GM18505 (cell line): ENCODE measurements at regions not wholly inside any gene's neighbourhood (a gene's known extent, or its start where the extent isn't known, plus 50 kb on each side); places are given as distances from the start of the nearest gene placed in this dataset.

ENCODE experiments used
- ATAC-seq: cut with Tn5 transposase; IDR thresholded peaks from one replicate; pipeline ENCODE4 v1.9.1; 2021; ENCODE audit not compliant: unreplicated experiment
- POLR2A ChIP-seq: IDR thresholded peaks from 4 replicates; pipeline ENCODE4 v1.6.1; 2011; ENCODE audit warnings: borderline replicate concordance; ENCODE audit not compliant: insufficient read depth, insufficient read length; ENCODE audit errors: extremely low read depth

DNA sequence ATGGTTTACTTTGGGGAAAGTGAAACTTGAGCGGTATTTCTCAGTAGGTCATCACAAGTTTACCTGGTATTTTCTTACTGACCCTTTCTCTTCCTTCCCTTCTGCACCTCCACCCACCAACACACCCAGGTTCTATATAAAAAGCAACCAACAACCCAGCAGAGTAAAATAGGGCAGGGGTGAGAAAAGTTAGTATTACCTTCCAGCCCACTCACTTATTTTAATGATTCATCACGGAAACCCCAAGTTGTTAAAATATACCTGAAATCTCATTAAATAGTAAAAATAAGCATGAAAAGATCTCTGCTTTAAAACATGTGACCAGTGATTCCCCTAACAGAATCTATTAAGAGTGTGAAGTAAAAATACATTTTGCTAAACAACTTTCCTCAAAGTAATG, 306.1 kb downstream of the ZEB2 start:
- ATAC-seq = peak; percentile 68
- no peak for TF ChIP-seq POLR2A

- ATAC-seq = no peak
- no peak for TF ChIP-seq POLR2A
Measured at GRCh38 chr2:144211826-144212225, 308.1 kb downstream of the ZEB2 start.

DNA sequence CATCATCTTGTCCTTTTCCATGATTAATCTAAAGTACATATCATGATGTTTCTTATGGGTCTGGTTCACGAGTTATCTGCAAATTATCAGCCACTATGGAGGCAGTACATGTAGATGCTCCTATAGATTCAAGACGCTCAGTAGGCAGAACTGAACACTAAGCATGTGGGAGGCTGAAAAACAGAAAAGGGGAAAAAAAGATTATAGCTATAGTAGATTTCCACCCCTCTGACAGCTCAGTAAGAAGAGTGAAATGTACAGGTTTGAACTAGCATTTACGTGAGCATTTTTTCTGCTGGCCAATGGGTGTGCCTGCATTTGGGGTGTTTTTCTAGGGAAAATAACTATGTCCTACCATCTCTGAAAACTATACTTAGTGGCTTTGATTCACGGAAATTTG, 308.9 kb downstream of the ZEB2 start:
- ATAC-seq = no peak
- no peak for TF ChIP-seq POLR2A

GRCh38 chr2:144210076-144210475, 309.8 kb downstream of the ZEB2 start:
- no peak for ATAC-seq
- no peak for TF ChIP-seq POLR2A

GRCh38 chr2:144208924-144209323, 311.0 kb downstream of the ZEB2 start:
- ATAC-seq = no peak
- no peak for TF ChIP-seq POLR2A

GRCh38 chr2:144206019-144206418, 313.9 kb downstream of the ZEB2 start:
- no peak for ATAC-seq
- no peak for TF ChIP-seq POLR2A

DNA sequence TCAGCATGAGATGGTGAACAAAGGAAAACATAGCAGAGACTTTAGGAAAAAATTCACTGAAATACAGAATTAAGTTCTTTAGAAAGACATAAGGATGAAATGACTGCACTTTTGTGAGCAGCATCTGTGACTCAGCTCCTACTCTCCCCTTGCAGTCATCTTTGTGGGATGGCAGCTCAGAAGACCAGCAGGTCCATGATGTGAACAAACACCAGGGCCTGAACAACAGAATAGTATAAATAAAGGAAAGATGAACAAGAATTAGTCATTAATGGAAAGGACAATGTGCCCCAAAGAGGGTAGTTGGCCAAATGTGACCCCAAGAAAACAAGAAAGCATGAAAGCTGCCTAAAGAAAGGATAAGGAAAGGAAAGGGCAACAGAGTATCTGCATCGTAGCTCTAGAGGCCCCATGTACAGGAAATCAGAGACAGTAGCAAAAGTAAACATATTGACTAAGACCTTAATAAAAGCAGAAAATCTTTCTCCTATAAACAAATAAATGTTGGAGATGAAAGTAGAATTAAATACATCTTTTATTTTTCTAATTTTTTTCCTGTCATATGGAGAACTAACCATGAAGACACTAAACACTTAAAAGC, 318.0 kb downstream of the ZEB2 start:
- ATAC-seq = no peak
- TF ChIP-seq POLR2A = no peak

DNA sequence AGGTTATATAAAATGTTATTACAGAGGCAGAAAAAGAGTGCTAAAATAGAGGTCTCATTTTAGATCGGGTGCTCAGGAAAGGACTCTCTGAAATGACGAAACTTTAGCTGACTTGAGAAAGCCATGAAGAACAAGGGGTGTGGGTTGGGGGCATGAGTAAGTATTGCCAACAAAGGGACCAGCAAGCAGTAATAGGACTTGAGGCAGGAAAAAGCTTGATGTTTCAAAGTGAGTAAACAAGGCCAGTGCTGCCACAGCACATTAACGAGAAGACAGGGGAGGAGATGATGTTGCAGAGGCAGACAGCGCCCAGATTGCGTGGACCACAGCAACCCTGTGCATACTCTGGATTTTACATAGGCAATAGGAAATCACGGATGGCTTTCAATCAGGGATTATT, 318.8 kb downstream of the ZEB2 start:
- ATAC-seq = no peak

GRCh38 chr2:144198116-144198515, 321.8 kb downstream of the ZEB2 start:
- ATAC-seq = no peak
- no peak for TF ChIP-seq POLR2A

More for the DNA sequence above, 318.8 kb downstream of the ZEB2 start:
- no peak for TF ChIP-seq POLR2A

GRCh38 chr2:144194326-144195071, 325.4 kb downstream of the ZEB2 start:
- no peak for TF ChIP-seq POLR2A
- ATAC-seq = no peak

- ATAC-seq = no peak
- no peak for TF ChIP-seq POLR2A
Measured at GRCh38 chr2:144190908-144191605, 328.9 kb downstream of the ZEB2 start.

GRCh38 chr2:144183727-144184126, 336.2 kb downstream of the ZEB2 start:
- peak; percentile 94 for ATAC-seq
- TF ChIP-seq POLR2A = no peak

DNA sequence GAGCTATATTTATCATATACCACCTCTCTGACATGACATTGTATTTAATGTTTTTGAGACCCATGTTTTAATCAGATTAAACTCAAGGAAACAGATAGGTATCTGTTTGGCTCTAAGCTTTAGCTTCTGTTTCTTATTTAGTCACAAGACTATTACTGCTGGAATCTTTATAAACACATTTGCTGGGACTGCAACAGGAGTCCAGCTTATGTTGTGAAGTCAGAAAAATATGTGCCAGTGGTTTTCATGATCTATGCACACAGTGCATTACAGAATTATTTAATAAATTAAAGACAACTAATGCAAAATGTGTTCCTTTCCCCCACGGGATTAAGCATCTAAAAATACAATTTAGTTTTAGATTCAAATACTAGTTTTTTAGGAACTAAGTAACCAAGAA, 338.9 kb downstream of the ZEB2 start:
- no peak for ATAC-seq
- no peak for TF ChIP-seq POLR2A

DNA sequence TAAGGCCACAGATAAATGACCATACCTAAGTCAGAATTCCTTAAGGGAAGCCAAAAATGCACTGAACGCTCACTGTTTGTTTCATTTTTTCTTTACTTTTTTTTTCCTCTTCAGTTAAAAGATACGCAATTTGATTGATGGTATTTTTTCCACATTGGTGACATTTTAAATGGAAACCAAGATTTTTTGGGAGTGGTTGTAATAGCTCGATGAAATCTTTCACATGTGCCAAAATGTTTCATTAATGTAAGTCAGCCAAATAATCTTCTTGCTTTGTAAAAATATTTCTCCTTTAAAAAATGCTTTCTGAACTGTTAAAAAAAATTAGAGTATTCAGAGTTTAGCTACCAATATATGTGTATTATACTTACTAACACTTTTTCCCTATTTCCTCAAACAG, 339.8 kb downstream of the ZEB2 start:
- ATAC-seq = no peak
- no peak for TF ChIP-seq POLR2A
